HG03565 (cell line): ENCODE measurements at regions not wholly inside any gene's neighbourhood (a gene's known extent, or its start where the extent isn't known, plus 50 kb on each side); places are given as distances from the start of the nearest gene placed in this dataset.
"Not testable (repeated sequence)": the region's sequence is repeated elsewhere in the genome, so short reads cannot be mapped to it uniquely, and the experiment has no call there.

Experiments
- ATAC-seq: cut with Tn5 transposase; IDR thresholded peaks from one replicate; pipeline ENCODE4 v1.9.1; 2021; ENCODE audit warnings: mild to moderate bottlenecking, moderate library complexity; ENCODE audit not compliant: unreplicated experiment

- ATAC-seq: no peak
These were observed 603.0 kb downstream of the BNC2 start for GRCh38 chr9:16267281-16268066.

GRCh38 chr9:16268067-16268881 lies 602.2 kb downstream of the BNC2 start:
- no peak for ATAC-seq

GRCh38 chr9:16271967-16272366 lies 598.5 kb downstream of the BNC2 start:
- ATAC-seq: no peak

GRCh38 chr9:16272776-16273175 lies 597.7 kb downstream of the BNC2 start:
- ATAC-seq: no peak

- no peak for ATAC-seq
These were observed 594.5 kb downstream of the BNC2 start for GRCh38 chr9:16275795-16276624.

GRCh38 chr9:16276866-16277265 lies 593.6 kb downstream of the BNC2 start:
- ATAC-seq: no peak

GRCh38 chr9:16277471-16277960 lies 593.0 kb downstream of the BNC2 start:
- ATAC-seq: no peak

- no peak for ATAC-seq
These were observed 592.0 kb downstream of the BNC2 start for GRCh38 chr9:16278326-16278999.

- no peak for ATAC-seq
These were observed 588.8 kb downstream of the BNC2 start for GRCh38 chr9:16281707-16282106.

- ATAC-seq: no peak
These were observed 588.3 kb downstream of the BNC2 start for GRCh38 chr9:16282216-16282615.

- ATAC-seq: no peak
These were observed 587.8 kb downstream of the BNC2 start for GRCh38 chr9:16282718-16283117.

- ATAC-seq: no peak
These were observed 584.3 kb downstream of the BNC2 start for GRCh38 chr9:16286160-16286559.

- ATAC-seq: peak; percentile 36
These were observed 580.8 kb downstream of the BNC2 start for GRCh38 chr9:16289639-16290038.

GRCh38 chr9:16290169-16290568 lies 580.3 kb downstream of the BNC2 start:
- ATAC-seq: no peak

GRCh38 chr9:16291921-16292320 lies 578.5 kb downstream of the BNC2 start:
- no peak for ATAC-seq

- ATAC-seq: no peak
These were observed 576.9 kb downstream of the BNC2 start for GRCh38 chr9:16293610-16294009.

GRCh38 chr9:16294133-16294770 lies 576.2 kb downstream of the BNC2 start:
- ATAC-seq: no peak

- not testable (repeated sequence) for ATAC-seq
These were observed 575.5 kb downstream of the BNC2 start for GRCh38 chr9:16294940-16295339.

GRCh38 chr9:16299368-16299767 lies 571.1 kb downstream of the BNC2 start:
- ATAC-seq: not testable (repeated sequence)

GRCh38 chr9:16303506-16303905 lies 567.0 kb downstream of the BNC2 start:
- ATAC-seq: no peak
